ENCODE measurements at regions not wholly inside any gene's neighbourhood (a gene's known extent, or its start where the extent isn't known, plus 50 kb on each side); places are given as distances from the start of the nearest gene placed in this dataset.

GRCh38 chr5:35306716-35307365 is 76.6 kb upstream of the PRLR start:
- Histone ChIP-seq H3K36me3 (ENCODE audit: insufficient read depth in 1 of 2, low read depth in 1 of 2) (no peaks in the 10 kb centered on the region), H3K27me3 (ENCODE audit: insufficient read depth in 3 of 3, low read length in 2 of 3) (peaks cover 0 to 3% (median 0%) of the 10 kb centered on the region in 3 donors), H3K27ac (no peak overlapping the region), H3K4me3 (no peak overlapping the region), H3K9me3 (no peaks in the 10 kb centered on the region), H3K4me1 (no peaks in the 10 kb centered on the region)
- no peak for ATAC-seq
- 82 to 100% (median 84%) methylated on average over 1 of the region's 1 CpG for WGBS, 3 donors
- no peak for TF ChIP-seq CTCF (IDR thresholded peaks at IDR 0.05)
- DNase-seq, result no peak
- intact Hi-C loops (cut with DNase I), result no loop called here

- Histone ChIP-seq H3K9me3 (no peaks in the 10 kb centered on the region), H3K27ac (no peak overlapping the region), H3K27me3 (ENCODE audit: insufficient read depth in 3 of 3, low read length in 2 of 3) (peaks cover 0 to 3% (median 0%) of the 10 kb centered on the region in 3 donors), H3K4me1 (no peaks in the 10 kb centered on the region), H3K36me3 (ENCODE audit: insufficient read depth in 1 of 2, low read depth in 1 of 2) (no peaks in the 10 kb centered on the region), H3K4me3 (no peak overlapping the region)
- ATAC-seq (no peak), DNase-seq (no peak)
- intact Hi-C loops (cut with DNase I), result no loop called here
- no peak for TF ChIP-seq CTCF (IDR thresholded peaks at IDR 0.05)
- WGBS, 3 donors, result 70 to 78% (median 72%) methylated on average over 2 of the region's 2 CpGs
Measured at GRCh38 chr5:35305336-35306020, 75.2 kb upstream of the PRLR start.

- peaks cover 0 to 3% (median 0%) of the 10 kb centered on the region in 3 donors for H3K27me3 ChIP-seq (ENCODE audit: insufficient read depth in 3 of 3, low read length in 2 of 3)
- H3K4me1 ChIP-seq, result no peaks in the 10 kb centered on the region
- WGBS, 3 donors, result 38 to 52% (median 45%) methylated on average over 1 of the region's 1 CpG
- TF ChIP-seq CTCF (IDR thresholded peaks at IDR 0.05), result no peak
- no peak overlapping the region for H3K27ac ChIP-seq
- no peak for DNase-seq
- no peaks in the 10 kb centered on the region for H3K9me3 ChIP-seq
- ATAC-seq, result no peak
- intact Hi-C loops (cut with DNase I), result no loop called here
- no peaks in the 10 kb centered on the region for H3K36me3 ChIP-seq (ENCODE audit: insufficient read depth in 1 of 2, low read depth in 1 of 2)
- no peak overlapping the region for H3K4me3 ChIP-seq
Measured at GRCh38 chr5:35304291-35304690, 74.0 kb upstream of the PRLR start.

- H3K4me3 ChIP-seq, result no peak overlapping the region
- ATAC-seq, result no peak
- H3K27me3 ChIP-seq (ENCODE audit: insufficient read depth in 3 of 3, low read length in 2 of 3), result peaks cover 0 to 3% (median 0%) of the 10 kb centered on the region in 3 donors
- H3K36me3 ChIP-seq (ENCODE audit: insufficient read depth in 1 of 2, low read depth in 1 of 2), result no peaks in the 10 kb centered on the region
- 76 to 81% (median 80%) methylated on average over 2 of the region's 2 CpGs for WGBS, 3 donors
- intact Hi-C loops (cut with DNase I), result no loop called here
- H3K27ac ChIP-seq, result no peak overlapping the region
- H3K9me3 ChIP-seq, result no peaks in the 10 kb centered on the region
- TF ChIP-seq CTCF (IDR thresholded peaks at IDR 0.05), result no peak
- no peaks in the 10 kb centered on the region for H3K4me1 ChIP-seq
- DNase-seq, result no peak
Measured at GRCh38 chr5:35303152-35303551, 72.9 kb upstream of the PRLR start.

Measured in psoas muscle (tissue), 7 donors.